Astrocyte of the cerebellum (primary cell): ENCODE measurements at regions not wholly inside any gene's neighbourhood (a gene's known extent, or its start where the extent isn't known, plus 50 kb on each side); places are given as distances from the start of the nearest gene placed in this dataset.
"Not testable (repeated sequence)": the region's sequence is repeated elsewhere in the genome, so short reads cannot be mapped to it uniquely, and the experiment has no call there.

ENCODE experiments used
- DNase-seq: peaks from one replicate; pipeline ENCODE4 v3.0.0-alpha.2; 2011; ENCODE audit warnings: low read depth
- H3K4me3 ChIP-seq: 2 replicates; pipeline ENCODE4 v1.5.1; 2011; ENCODE audit warnings: mild to moderate bottlenecking, low read depth, low read length, moderate library complexity
- in situ Hi-C: cut with HindIII; loops from 2 replicates; pipeline ENCODE4 v1.10.0; 2017; ENCODE audit warnings: low sequenced_read_pairs
- TF ChIP-seq, protein P1 (sequence below): IDR thresholded peaks from 2 replicates; pipeline ENCODE4 v1.5.1; 2012; ENCODE audit warnings: low read length, low read depth, moderate library complexity, mild to moderate bottlenecking; ENCODE audit errors: missing control alignments

DNA sequence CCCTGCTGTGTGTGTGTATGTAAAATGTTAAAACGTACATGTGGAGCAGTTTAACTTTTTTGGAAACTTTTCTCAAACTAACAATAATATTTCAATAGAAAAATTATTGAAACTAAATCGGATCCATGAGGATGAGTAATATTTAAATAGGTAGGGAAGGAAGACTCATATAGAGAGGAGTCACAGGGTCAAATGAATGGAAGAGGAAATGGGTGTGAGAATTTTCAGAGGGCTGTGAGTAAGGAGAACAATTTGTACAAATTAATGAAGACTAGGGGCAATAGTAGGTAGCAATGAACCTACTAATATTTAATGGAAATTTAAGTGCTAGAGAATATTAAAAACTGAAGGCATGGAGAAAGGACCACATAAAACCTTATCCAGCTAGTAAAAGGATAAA lies 290.7 kb upstream of the PCDH18 start:
- in situ Hi-C loops = no loop called here

DNA sequence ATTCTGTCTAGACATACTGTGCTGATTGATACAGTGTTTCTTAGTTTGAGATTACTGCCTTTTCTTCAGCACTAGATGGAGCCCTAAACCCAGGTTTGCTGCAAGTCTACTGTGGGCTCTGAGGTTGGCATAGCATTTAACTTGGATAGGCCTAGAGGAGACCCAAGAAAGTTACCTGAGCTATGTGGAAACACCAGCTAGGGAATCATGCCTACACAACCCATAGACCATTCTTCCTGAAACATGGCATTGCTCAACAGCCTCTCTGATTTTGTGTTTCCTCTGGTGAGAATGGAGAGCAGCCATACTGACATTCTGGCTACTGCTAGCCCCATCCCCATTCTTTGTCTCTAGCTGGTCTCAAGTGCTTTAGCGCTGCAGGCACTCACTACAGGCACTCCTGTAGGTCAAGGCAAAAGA lies 287.7 kb upstream of the PCDH18 start:
- H3K4me3 ChIP-seq = no peak overlapping the region
- DNase-seq = peak; percentile 35
- TF ChIP-seq, protein P1, sequence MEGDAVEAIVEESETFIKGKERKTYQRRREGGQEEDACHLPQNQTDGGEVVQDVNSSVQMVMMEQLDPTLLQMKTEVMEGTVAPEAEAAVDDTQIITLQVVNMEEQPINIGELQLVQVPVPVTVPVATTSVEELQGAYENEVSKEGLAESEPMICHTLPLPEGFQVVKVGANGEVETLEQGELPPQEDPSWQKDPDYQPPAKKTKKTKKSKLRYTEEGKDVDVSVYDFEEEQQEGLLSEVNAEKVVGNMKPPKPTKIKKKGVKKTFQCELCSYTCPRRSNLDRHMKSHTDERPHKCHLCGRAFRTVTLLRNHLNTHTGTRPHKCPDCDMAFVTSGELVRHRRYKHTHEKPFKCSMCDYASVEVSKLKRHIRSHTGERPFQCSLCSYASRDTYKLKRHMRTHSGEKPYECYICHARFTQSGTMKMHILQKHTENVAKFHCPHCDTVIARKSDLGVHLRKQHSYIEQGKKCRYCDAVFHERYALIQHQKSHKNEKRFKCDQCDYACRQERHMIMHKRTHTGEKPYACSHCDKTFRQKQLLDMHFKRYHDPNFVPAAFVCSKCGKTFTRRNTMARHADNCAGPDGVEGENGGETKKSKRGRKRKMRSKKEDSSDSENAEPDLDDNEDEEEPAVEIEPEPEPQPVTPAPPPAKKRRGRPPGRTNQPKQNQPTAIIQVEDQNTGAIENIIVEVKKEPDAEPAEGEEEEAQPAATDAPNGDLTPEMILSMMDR = peak; percentile 69
- in situ Hi-C loops = no loop called here

More for the DNA sequence above, 290.7 kb upstream of the PCDH18 start:
- DNase-seq = no peak
- no peak overlapping the region for H3K4me3 ChIP-seq
- TF ChIP-seq, protein P1 = no peak

DNA sequence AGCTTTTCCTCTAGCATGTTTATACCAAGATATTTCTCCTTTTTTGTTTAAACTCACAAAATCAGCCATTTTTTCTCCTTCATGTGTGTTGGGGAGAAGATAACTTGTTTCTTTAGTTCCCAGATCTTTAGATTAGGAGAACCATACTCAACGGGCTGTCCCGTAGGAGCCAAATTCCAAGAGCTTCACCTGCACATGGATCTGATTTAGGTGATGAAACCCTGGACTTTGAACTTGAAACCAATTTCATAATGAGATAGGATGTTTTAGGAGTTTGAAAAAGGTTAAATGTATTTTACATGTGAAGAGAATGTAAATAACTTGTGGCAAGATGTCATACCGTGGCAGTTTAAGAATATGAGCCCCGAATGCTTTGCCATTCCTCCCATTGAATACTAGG lies 280.0 kb upstream of the PCDH18 start:
- in situ Hi-C loops = no loop called here
- TF ChIP-seq, protein P1 = no peak
- DNase-seq = no peak

DNA sequence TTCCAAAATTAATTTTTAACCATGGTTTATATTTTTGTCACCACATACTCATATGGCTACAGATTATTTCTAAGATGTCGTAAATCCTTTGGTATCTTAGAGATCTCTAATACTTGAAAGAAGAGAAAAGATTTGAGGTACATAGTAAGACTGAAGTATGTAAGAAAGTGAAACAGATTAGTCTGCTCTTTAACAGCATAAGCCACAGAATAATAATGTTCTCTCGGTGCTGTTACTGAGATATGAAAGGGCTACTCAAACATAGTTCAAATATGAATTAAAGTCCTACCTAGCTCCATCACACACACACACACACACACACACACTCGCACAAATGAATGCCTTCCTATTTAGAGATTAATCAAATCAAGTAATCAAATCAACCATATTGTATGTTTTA lies 274.1 kb upstream of the PCDH18 start:
- H3K4me3 ChIP-seq = no peak overlapping the region
- no peak for DNase-seq
- TF ChIP-seq, protein P1 = no peak
- in situ Hi-C loops = no loop called here

More for the DNA sequence above, 280.0 kb upstream of the PCDH18 start:
- H3K4me3 ChIP-seq = no peak overlapping the region

DNA sequence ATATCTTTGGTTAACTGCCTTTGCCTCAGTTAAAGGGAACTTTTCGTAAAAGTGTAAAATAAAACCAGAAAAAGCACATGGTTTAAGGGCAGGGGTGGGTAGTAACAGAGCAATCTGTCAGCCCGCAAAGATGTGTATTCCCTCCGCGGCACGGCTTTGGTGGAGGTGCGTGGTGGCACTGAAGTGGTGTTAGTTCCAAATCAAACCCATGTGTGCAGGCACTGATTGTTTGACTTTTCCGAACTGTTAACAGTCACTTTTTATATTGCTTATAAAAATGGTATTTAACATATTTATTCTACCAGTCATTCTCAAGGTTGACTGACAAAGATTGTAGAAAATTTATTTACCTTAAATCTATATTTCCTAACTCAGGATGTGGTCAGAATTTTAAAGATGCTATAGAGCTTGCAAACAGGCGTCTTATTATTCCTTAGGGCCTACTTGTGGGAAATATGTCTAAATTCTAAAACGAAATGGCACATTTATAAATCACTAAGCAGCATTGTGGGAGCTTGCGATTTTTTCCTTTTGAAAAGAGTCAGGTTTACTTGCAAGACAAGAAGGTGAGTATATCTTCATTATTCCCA lies 272.7 kb upstream of the PCDH18 start:
- in situ Hi-C loops = no loop called here
- H3K4me3 ChIP-seq = no peak overlapping the region
- TF ChIP-seq, protein P1 = no peak
- no peak for DNase-seq

DNA sequence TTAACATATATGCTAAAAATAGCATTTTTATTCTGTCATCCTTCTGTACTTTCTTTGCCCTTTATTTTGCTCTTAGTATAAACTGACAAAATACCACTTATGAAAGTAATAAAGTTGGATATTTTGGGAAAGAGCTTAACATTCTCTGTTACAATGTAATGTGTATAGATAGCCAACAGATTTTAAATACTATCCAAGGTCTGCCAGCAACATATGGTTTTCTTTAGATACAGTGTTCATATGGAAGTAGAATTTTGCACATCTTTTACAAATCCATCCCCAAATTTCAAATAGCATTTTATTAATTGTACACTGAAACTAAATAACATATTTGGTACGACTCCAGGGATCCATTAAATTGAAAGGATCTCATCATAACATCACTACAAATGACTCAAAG lies 268.6 kb upstream of the PCDH18 start:
- TF ChIP-seq, protein P1 = no peak
- in situ Hi-C loops = no loop called here
- DNase-seq = no peak
- no peak overlapping the region for H3K4me3 ChIP-seq

DNA sequence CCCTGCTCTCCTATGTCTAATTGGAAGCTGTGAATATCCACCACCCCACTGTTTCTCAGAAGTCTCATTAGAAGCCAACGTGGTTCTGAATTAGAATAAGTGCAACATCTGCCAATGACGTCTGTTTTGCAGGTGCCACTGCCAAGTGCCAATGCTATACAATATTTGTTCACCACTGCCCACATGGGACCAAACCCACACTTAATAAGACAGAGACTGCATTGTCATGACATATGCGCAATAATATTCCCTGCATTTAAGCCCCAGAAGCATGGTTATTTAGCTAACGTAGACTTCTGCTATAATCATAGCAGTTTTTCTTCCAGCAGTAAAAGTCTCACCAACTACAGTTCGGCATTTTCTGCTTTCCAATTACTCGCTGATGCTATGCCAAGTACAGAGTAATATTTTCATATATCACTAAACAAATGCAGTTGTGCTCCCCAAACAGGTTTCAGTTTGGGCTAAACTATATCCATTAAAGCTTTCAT lies 262.5 kb upstream of the PCDH18 start:
- no peak for DNase-seq
- no peak overlapping the region for H3K4me3 ChIP-seq

DNA sequence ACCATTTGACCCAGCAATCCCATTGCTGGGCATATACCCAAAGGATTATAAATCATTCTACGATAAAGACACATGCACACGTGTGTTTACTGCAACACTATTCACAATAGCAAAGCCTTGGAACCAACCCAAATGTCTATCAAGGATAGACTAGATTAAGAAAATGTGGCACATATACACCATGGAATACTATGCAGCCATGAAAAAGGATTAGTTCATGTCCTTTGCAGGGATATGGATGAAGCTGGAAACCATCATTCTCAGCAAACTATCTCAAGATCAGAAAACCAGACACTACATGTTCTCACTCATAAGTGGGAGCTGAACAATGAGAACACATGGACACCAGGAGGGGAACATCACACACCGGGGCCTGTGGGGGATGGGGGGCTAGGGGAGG lies 257.0 kb upstream of the PCDH18 start:
- DNase-seq, H3K4me3 ChIP-seq, in situ Hi-C loops: not testable (repeated sequence)

More for the DNA sequence above, 262.5 kb upstream of the PCDH18 start:
- TF ChIP-seq, protein P1 = no peak
- in situ Hi-C loops = no loop called here

DNA sequence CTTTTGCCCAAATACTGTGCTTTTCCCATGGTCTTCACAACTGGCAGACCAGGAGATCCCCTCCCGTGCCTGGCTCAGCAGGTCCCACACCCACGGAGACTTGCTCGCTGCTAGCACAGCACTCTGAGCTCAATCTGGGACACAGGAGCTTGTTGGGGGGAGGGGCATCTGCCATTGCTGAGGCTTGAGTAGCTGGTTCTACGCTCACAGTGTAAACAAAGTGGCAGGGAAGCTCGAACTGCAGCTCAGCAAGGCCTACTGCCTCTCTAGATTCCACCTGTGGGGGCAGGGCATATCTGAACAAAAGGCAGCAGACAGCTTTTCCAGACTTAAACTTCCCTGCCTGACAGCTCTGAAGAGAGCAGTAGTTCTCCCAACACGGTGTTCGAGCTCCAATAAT lies 251.6 kb upstream of the PCDH18 start:
- H3K4me3 ChIP-seq, in situ Hi-C loops, DNase-seq: not testable (repeated sequence)
